Glutamatergic neuron (in vitro differentiated cells): ENCODE measurements at regions not wholly inside any gene's neighbourhood (a gene's known extent, or its start where the extent isn't known, plus 50 kb on each side); places are given as distances from the start of the nearest gene placed in this dataset.

Source experiments
- DNase-seq: peaks from one replicate; pipeline ENCODE4 v3.0.0; 2022
- H3K27ac Mint-ChIP-seq: one replicate; pipeline ENCODE4 v1.8.0; 2020; ENCODE audit warnings: mild to moderate bottlenecking, mixed read lengths, inconsistent platforms; ENCODE audit not compliant: unreplicated experiment
- H3K27me3 Mint-ChIP-seq: one replicate; pipeline ENCODE4 v1.8.0; 2020; ENCODE audit warnings: mild to moderate bottlenecking, moderate library complexity, mixed read lengths, inconsistent platforms; ENCODE audit not compliant: unreplicated experiment
- H3K36me3 Mint-ChIP-seq: one replicate; pipeline ENCODE4 v1.8.0; 2020; ENCODE audit warnings: mild to moderate bottlenecking, mixed read lengths, inconsistent platforms; ENCODE audit not compliant: unreplicated experiment
- H3K4me1 Mint-ChIP-seq: one replicate; pipeline ENCODE4 v1.8.0; 2020; ENCODE audit warnings: mild to moderate bottlenecking, low read depth, mixed read lengths, inconsistent platforms; ENCODE audit not compliant: unreplicated experiment
- H3K4me3 Mint-ChIP-seq: one replicate; pipeline ENCODE4 v1.8.0; 2020; ENCODE audit warnings: mild to moderate bottlenecking, mixed read lengths, inconsistent platforms; ENCODE audit not compliant: unreplicated experiment
- H3K9me3 Mint-ChIP-seq: one replicate; pipeline ENCODE4 v1.8.0; 2020; ENCODE audit warnings: mild to moderate bottlenecking, moderate library complexity, mixed read lengths, inconsistent platforms; ENCODE audit not compliant: unreplicated experiment
- CTCF ChIP-seq: fragments of 200-600 bp; sonication (generic); IDR thresholded peaks from one replicate; pipeline ENCODE4 v1.5.0; 2021; ENCODE audit not compliant: partially characterized antibody, unreplicated experiment

GRCh38 chr4:178288462-178288861, 846.2 kb upstream of the AGA start:
- Mint-ChIP-seq H3K27ac (no peak overlapping the region), H3K4me1 (no peaks in the 10 kb centered on the region), H3K36me3 (no peaks in the 10 kb centered on the region), H3K4me3 (no peak overlapping the region), H3K9me3 (no peaks in the 10 kb centered on the region), H3K27me3 (no peaks in the 10 kb centered on the region)
- DNase-seq, result no peak
- no peak for TF ChIP-seq CTCF

DNA sequence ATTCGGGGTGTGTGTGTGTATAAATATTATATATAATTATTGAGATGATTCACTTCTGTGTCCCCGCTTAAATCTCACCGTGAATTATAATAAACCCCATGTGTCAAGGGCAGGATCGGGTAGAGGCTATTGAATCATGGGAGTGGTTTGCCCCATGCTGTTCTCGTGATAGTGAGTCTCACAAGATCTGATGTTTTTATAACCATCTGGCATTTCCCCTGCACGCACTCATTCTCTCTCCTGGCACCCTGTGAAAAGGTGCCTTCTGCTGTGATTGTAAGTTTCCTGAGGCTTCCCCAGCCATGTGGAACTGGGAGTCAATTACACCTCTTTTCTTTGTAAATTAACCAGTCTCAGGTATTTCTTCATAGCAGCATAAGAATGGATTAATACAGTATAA, 851.4 kb upstream of the AGA start:
- no peak for DNase-seq
- H3K36me3 Mint-ChIP-seq, result no peaks in the 10 kb centered on the region

GRCh38 chr4:178296669-178297068, 854.4 kb upstream of the AGA start:
- H3K4me3 Mint-ChIP-seq, result no peak overlapping the region
- no peaks in the 10 kb centered on the region for H3K9me3 Mint-ChIP-seq
- H3K36me3 Mint-ChIP-seq, result no peaks in the 10 kb centered on the region
- no peak overlapping the region for H3K27ac Mint-ChIP-seq
- no peak for TF ChIP-seq CTCF
- peaks cover 2% of the 10 kb centered on the region for H3K4me1 Mint-ChIP-seq
- no peaks in the 10 kb centered on the region for H3K27me3 Mint-ChIP-seq
- DNase-seq, result no peak

More for the DNA sequence above, 851.4 kb upstream of the AGA start:
- no peak for TF ChIP-seq CTCF
- Mint-ChIP-seq H3K9me3 (no peaks in the 10 kb centered on the region), H3K27me3 (no peaks in the 10 kb centered on the region), H3K27ac (no peak overlapping the region), H3K4me3 (no peak overlapping the region), H3K4me1 (peaks cover 2% of the 10 kb centered on the region)

GRCh38 chr4:178306565-178306964, 864.3 kb upstream of the AGA start:
- Mint-ChIP-seq H3K9me3 (no peaks in the 10 kb centered on the region), H3K27me3 (no peaks in the 10 kb centered on the region), H3K27ac (no peak overlapping the region), H3K4me1 (no peaks in the 10 kb centered on the region), H3K36me3 (no peaks in the 10 kb centered on the region), H3K4me3 (no peak overlapping the region)
- no peak for TF ChIP-seq CTCF
- DNase-seq, result no peak

DNA sequence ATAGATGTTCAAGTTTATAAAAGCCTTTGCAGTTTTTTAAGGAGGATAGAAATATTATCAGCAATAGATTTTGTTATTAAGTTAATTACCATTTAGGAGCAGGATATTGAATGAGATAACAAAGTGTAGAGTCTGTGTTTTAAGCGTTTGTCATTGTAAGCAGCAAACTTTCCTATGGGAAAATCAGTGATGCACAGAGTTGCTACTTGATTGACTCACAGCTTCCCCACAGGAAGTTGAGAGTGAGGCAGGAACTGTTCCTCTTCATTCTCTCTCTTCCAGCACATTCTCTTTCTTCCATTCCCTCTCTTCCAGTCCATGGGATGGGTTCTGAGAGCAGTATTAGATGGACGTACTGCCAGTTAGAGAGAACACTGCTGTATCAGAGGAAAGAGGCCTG, 867.7 kb upstream of the AGA start:
- no peaks in the 10 kb centered on the region for H3K27me3 Mint-ChIP-seq
- TF ChIP-seq CTCF, result no peak
- no peak overlapping the region for H3K27ac Mint-ChIP-seq
- H3K36me3 Mint-ChIP-seq, result no peaks in the 10 kb centered on the region
- H3K4me1 Mint-ChIP-seq, result no peaks in the 10 kb centered on the region
- DNase-seq, result no peak
- H3K9me3 Mint-ChIP-seq, result no peaks in the 10 kb centered on the region
- H3K4me3 Mint-ChIP-seq, result no peak overlapping the region
